ENCODE measurements at regions not wholly inside any gene's neighbourhood (a gene's known extent, or its start where the extent isn't known, plus 50 kb on each side); places are given as distances from the start of the nearest gene placed in this dataset.

GRCh38 chr19:5222821-5223321 lies 117.7 kb downstream of the PTPRS start (continued):
- TF ChIP-seq CHD7 (IDR thresholded peaks at IDR 0.05; ENCODE audit: insufficient replicate concordance, low read length) (no peak), USF2 (IDR thresholded peaks at IDR 0.05; ENCODE audit: low read length) (no peak), TCF12 (IDR thresholded peaks at IDR 0.05; ENCODE audit: low read depth, low read length) (no peak), JUN (IDR thresholded peaks at IDR 0.05; ENCODE audit: low read depth, low read length) (no peak), KDM1A (IDR thresholded peaks at IDR 0.05; ENCODE audit: borderline replicate concordance, low read length) (no peak), CBX8 (IDR thresholded peaks at IDR 0.05; ENCODE audit: borderline replicate concordance, low read depth, low read length) (no peak), SRF (IDR thresholded peaks at IDR 0.05; ENCODE audit: low read depth, low read length) (no peak), NANOG (IDR thresholded peaks at IDR 0.05; ENCODE audit: insufficient read depth, low read depth, low read length, poor library complexity, severe bottlenecking) (no peak)

All from H1 (cell line).